ENCODE measurements at regions not wholly inside any gene's neighbourhood (a gene's known extent, or its start where the extent isn't known, plus 50 kb on each side); places are given as distances from the start of the nearest gene placed in this dataset.

GRCh38 chr7:16136896-16137295, 284.4 kb downstream of the CRPPA start:
- TF ChIP-seq POLR2A (IDR thresholded peaks at IDR 0.05; ENCODE audit: low read depth, low read length) (no peak), POLR2AphosphoS5 (IDR thresholded peaks at IDR 0.05; ENCODE audit: low read depth, low read length) (no peak)

Measured in GM12892 (cell line).